Neutrophil (primary cell): ENCODE measurements at regions not wholly inside any gene's neighbourhood (a gene's known extent, or its start where the extent isn't known, plus 50 kb on each side); places are given as distances from the start of the nearest gene placed in this dataset.

Source experiments
- H3K27ac ChIP-seq: fragments of 200-600 bp; sonication (generic); 2 replicates; pipeline ENCODE4 v1.5.1; 2016; ENCODE audit warnings: mild to moderate bottlenecking, moderate library complexity
- H3K27me3 ChIP-seq: fragments of 200-600 bp; sonication (generic); 2 replicates; pipeline ENCODE4 v1.6.0; 2016; ENCODE audit warnings: mild to moderate bottlenecking
- H3K36me3 ChIP-seq: fragments of 200-600 bp; sonication (generic); 2 replicates; pipeline ENCODE4 v1.5.1; 2017
- H3K4me1 ChIP-seq, 2 experiments: fragments of 200-600 bp in 1 of 2; sonication (generic) in 1 of 2; 1 replicate in 1 of 2; 2 replicates in 1 of 2; pipeline versions ENCODE4 v1.5.1 to v1.6.1; 2013 to 2016; ENCODE audit warnings: low read depth in 1 of 2, low read length in 1 of 2, mild to moderate bottlenecking in 1 of 2, moderate library complexity in 1 of 2; ENCODE audit not compliant: control insufficient read depth in 1 of 2, insufficient read depth in 1 of 2
- H3K4me3 ChIP-seq, 2 experiments: fragments of 200-600 bp in 1 of 2; sonication (generic) in 1 of 2; 1 replicate in 1 of 2; 2 replicates in 1 of 2; pipeline ENCODE4 v1.5.1; 2013 to 2016; ENCODE audit warnings: low read depth in 1 of 2, low read length in 1 of 2, mild to moderate bottlenecking in 1 of 2, moderate library complexity in 1 of 2
- H3K9me3 ChIP-seq: fragments of 200-600 bp; sonication (generic); 2 replicates; pipeline ENCODE4 v1.5.1; 2016
- TF ChIP-seq, protein P1 (sequence below): fragments of 200-600 bp; sonication (generic); IDR thresholded peaks from 2 replicates; pipeline ENCODE4 v1.5.1; 2016; ENCODE audit warnings: antibody characterized with exemption

DNA sequence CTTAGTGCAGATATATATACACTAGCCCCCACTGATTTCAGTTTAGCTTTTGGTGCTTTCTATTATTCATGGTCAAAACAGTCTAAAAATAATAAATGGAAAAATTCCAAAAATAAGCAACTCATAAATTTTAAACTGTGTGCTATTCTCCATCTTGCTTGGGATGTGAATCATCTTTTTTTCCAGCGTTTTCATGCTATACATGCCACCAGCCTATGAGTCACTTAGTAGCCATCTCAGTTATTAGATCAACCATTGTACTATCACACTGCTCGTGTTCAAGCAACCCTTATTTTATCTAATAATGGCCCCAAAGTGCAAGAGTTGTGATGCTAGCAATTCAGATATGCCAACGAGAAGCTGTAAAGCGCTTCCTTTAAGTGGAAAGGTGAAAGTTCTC is 73.9 kb upstream of the KRR1 start:
- Histone ChIP-seq H3K36me3 (no peaks in the 10 kb centered on the region), H3K27me3 (no peaks in the 10 kb centered on the region), H3K4me1 (no peaks in the 10 kb centered on the region), H3K27ac (no peak overlapping the region), H3K9me3 (no peaks in the 10 kb centered on the region), H3K4me3 (no peak overlapping the region)
- TF ChIP-seq, protein P1, sequence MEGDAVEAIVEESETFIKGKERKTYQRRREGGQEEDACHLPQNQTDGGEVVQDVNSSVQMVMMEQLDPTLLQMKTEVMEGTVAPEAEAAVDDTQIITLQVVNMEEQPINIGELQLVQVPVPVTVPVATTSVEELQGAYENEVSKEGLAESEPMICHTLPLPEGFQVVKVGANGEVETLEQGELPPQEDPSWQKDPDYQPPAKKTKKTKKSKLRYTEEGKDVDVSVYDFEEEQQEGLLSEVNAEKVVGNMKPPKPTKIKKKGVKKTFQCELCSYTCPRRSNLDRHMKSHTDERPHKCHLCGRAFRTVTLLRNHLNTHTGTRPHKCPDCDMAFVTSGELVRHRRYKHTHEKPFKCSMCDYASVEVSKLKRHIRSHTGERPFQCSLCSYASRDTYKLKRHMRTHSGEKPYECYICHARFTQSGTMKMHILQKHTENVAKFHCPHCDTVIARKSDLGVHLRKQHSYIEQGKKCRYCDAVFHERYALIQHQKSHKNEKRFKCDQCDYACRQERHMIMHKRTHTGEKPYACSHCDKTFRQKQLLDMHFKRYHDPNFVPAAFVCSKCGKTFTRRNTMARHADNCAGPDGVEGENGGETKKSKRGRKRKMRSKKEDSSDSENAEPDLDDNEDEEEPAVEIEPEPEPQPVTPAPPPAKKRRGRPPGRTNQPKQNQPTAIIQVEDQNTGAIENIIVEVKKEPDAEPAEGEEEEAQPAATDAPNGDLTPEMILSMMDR, result no peak

DNA sequence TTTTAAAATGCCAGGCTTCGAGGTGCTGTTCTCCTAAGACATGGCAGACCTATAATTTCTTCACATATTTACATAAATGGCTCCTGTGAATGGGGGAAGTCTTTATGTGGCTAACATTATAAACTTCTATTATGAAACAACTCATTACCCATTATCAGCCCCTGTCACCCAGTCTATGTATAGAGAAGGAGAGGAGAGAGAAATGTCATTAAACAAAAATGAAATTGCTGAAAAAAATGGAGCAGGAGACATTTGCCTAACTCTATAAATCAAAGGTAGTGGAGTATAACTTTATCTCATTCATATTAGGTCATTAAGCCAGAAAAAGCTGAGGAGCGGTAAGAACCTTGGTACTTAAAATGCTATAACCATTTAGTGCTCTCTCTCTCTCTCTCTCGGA is 71.9 kb upstream of the KRR1 start:
- Histone ChIP-seq H3K4me1 (no peaks in the 10 kb centered on the region), H3K27ac (no peak overlapping the region), H3K9me3 (no peaks in the 10 kb centered on the region), H3K4me3 (no peak overlapping the region), H3K27me3 (no peaks in the 10 kb centered on the region), H3K36me3 (no peaks in the 10 kb centered on the region)
- TF ChIP-seq, protein P1, result no peak

DNA sequence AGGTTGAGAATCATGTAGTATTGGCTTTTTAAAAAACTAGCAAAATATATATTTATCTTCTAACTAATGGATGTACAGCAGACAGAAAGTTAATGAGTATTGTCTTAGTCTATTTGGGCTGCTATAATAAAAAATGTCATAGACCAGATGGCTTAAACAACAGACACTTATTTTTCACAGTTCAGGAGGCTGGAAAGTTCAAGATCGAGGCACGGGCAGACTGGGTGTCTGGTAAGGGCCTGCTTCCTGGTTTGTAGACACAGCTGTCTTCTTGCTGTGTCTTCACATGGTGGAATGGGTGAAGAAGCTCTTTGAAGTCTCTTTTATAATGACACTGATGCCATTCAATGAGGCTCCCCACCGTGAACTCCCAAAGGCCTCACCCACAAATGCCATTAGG is 70.1 kb upstream of the KRR1 start:
- Histone ChIP-seq H3K27ac (no peak overlapping the region), H3K4me1 (no peaks in the 10 kb centered on the region), H3K9me3 (no peaks in the 10 kb centered on the region), H3K4me3 (no peak overlapping the region), H3K36me3 (no peaks in the 10 kb centered on the region), H3K27me3 (no peaks in the 10 kb centered on the region)
- TF ChIP-seq, protein P1, result no peak

DNA sequence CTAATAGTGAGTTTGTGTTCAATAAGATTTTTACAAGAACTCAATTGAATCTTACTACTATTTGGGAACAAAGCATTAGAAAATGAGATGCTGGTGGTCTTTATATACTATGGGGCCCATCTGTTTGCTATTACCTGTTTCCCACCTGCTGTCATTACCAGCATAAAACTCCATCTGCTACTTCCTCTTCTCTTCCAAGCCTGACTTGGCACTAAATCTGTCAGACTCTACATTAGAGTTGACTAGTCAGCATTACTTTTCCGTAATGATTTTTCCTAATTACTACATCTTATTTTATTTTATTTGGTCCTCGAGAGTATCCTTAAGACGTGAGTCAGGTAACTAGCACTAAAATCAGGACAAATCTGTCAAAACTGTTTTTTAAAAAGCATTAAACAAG is 68.1 kb upstream of the KRR1 start:
- Histone ChIP-seq H3K27me3 (no peaks in the 10 kb centered on the region), H3K36me3 (no peaks in the 10 kb centered on the region), H3K27ac (no peak overlapping the region), H3K9me3 (no peaks in the 10 kb centered on the region), H3K4me1 (no peaks in the 10 kb centered on the region), H3K4me3 (no peak overlapping the region)
- TF ChIP-seq, protein P1, result no peak

DNA sequence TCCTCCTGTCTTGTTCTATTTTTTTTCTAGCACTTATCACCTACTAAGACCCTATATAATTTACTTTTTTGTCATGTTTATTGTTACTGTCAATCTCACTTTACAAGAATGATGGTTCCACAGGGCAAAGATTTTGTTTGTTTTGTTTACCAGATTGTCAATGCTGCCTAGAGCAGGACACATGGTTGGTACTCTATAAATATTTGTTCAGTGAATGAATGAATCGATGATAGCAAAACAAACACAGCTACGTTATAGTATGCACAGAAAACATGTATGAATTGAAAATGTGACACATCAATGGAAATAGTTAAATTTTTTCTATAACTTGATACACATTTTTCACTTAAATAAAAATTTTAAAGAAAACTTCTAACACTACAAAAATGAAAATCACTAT is 67.1 kb upstream of the KRR1 start:
- TF ChIP-seq, protein P1, result no peak

GRCh38 chr12:75577812-75578211 is 66.4 kb upstream of the KRR1 start:
- Histone ChIP-seq H3K4me1 (no peaks in the 10 kb centered on the region), H3K27me3 (no peaks in the 10 kb centered on the region), H3K27ac (no peak overlapping the region), H3K4me3 (no peak overlapping the region), H3K9me3 (no peaks in the 10 kb centered on the region), H3K36me3 (no peaks in the 10 kb centered on the region)
- TF ChIP-seq, protein P1, result no peak

More for the DNA sequence above, 67.1 kb upstream of the KRR1 start:
- Histone ChIP-seq H3K27ac (no peak overlapping the region), H3K4me1 (no peaks in the 10 kb centered on the region), H3K4me3 (no peak overlapping the region), H3K9me3 (no peaks in the 10 kb centered on the region), H3K27me3 (no peaks in the 10 kb centered on the region), H3K36me3 (no peaks in the 10 kb centered on the region)
